ENCODE measurements at regions not wholly inside any gene's neighbourhood (a gene's known extent, or its start where the extent isn't known, plus 50 kb on each side); places are given as distances from the start of the nearest gene placed in this dataset.

- TF ChIP-seq CTCF (IDR thresholded peaks at IDR 0.05): no peak
- no peak for TF ChIP-seq POLR2A (IDR thresholded peaks at IDR 0.05)
These were observed 344.6 kb upstream of the LCORL start for GRCh38 chr4:18366136-18366535.
